ENCODE measurements at regions not wholly inside any gene's neighbourhood (a gene's known extent, or its start where the extent isn't known, plus 50 kb on each side); places are given as distances from the start of the nearest gene placed in this dataset.

- no peak for DNase-seq
Measured at GRCh38 chr5:173785866-173786265, 102.3 kb upstream of the CPEB4 start.

- no peak for DNase-seq
Measured at GRCh38 chr5:173786286-173787187, 101.6 kb upstream of the CPEB4 start.

- DNase-seq = no peak
Measured at GRCh38 chr5:173789031-173789920, 98.9 kb upstream of the CPEB4 start.

GRCh38 chr5:173790177-173790719 is 97.9 kb upstream of the CPEB4 start:
- no peak for DNase-seq

- no peak for DNase-seq
Measured at GRCh38 chr5:173790836-173791546, 97.2 kb upstream of the CPEB4 start.

GRCh38 chr5:173791878-173792277 is 96.3 kb upstream of the CPEB4 start:
- no peak for DNase-seq

- no peak for DNase-seq
Measured at GRCh38 chr5:173792781-173793547, 95.2 kb upstream of the CPEB4 start.

- DNase-seq = no peak
Measured at GRCh38 chr5:173793648-173794548, 94.3 kb upstream of the CPEB4 start.

GRCh38 chr5:173794901-173795416 is 93.2 kb upstream of the CPEB4 start:
- DNase-seq = no peak

- no peak for DNase-seq
Measured at GRCh38 chr5:173795601-173796000, 92.5 kb upstream of the CPEB4 start.

- no peak for DNase-seq
Measured at GRCh38 chr5:173796721-173797495, 91.2 kb upstream of the CPEB4 start.

- DNase-seq = no peak
Measured at GRCh38 chr5:173798127-173798810, 89.9 kb upstream of the CPEB4 start.

- no peak for DNase-seq
Measured at GRCh38 chr5:173800340-173800739, 87.8 kb upstream of the CPEB4 start.

GRCh38 chr5:173801006-173801405 is 87.1 kb upstream of the CPEB4 start:
- DNase-seq = no peak

- DNase-seq = no peak
Measured at GRCh38 chr5:173802670-173803165, 85.4 kb upstream of the CPEB4 start.

- DNase-seq = no peak
Measured at GRCh38 chr5:173804579-173804978, 83.6 kb upstream of the CPEB4 start.

GRCh38 chr5:173806270-173807035 is 81.7 kb upstream of the CPEB4 start:
- no peak for DNase-seq

GRCh38 chr5:173807181-173807655 is 80.9 kb upstream of the CPEB4 start:
- no peak for DNase-seq

Measured in T-helper 1 cell (primary cell).